Inferior parietal cortex (tissue), 1 donor: ENCODE measurements at regions not wholly inside any gene's neighbourhood (a gene's known extent, or its start where the extent isn't known, plus 50 kb on each side); places are given as distances from the start of the nearest gene placed in this dataset.
"Not testable (repeated sequence)": the region's sequence is repeated elsewhere in the genome, so short reads cannot be mapped to it uniquely, and the experiment has no call there.

Experiments used
- DNase-seq: peaks from one replicate; pipeline ENCODE4 v3.0.0-alpha.2; 2016; ENCODE audit errors: extremely low spot score

DNA sequence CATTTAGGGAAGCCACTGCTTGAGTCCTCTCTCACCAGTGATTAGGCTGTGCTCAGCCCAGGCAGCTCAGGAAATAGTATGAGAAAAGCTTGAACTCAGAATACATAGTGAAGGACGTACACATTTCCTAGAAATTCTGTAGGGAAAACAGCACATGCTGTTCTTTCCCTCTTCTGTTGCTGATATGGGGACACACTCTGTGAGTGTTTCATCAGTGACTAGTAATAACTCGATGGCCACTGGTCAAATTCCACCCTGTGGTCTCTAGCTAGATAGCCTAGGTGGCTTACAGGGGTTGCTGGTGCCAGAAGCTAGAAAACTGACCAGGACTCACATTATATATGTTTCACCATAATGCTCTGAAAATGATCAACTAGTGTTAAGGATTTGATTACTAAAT, 259.8 kb upstream of the SOX4 start:
- no peak for DNase-seq

- no peak for DNase-seq
These were observed 258.9 kb upstream of the SOX4 start for GRCh38 chr6:21334651-21335050.

DNA sequence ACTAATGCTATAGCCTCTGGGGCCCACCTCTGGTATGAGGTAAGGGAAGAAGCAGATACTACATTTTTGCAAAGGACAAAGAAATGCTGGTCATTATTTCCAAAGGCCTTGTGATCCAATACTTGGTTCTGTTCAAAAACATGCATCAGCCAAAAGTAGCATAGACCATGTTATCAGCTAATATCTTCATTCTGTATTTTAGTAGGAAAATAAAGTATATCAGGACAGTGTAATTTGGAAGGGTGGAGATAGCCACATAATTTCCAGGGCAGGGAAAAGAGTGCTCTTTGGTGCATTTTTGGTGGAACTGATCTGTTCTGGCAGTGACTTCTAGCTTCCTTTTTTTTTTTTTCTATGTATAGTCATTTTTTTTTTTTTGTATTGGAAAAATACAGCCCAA, 258.0 kb upstream of the SOX4 start:
- DNase-seq, result no peak

- no peak for DNase-seq
These were observed 256.3 kb upstream of the SOX4 start for GRCh38 chr6:21337263-21337662.

- no peak for DNase-seq
These were observed 253.0 kb upstream of the SOX4 start for GRCh38 chr6:21340573-21340972.

- DNase-seq, result no peak
These were observed 251.6 kb upstream of the SOX4 start for GRCh38 chr6:21341910-21342309.

GRCh38 chr6:21342501-21342900, 251.1 kb upstream of the SOX4 start:
- DNase-seq, result no peak

DNA sequence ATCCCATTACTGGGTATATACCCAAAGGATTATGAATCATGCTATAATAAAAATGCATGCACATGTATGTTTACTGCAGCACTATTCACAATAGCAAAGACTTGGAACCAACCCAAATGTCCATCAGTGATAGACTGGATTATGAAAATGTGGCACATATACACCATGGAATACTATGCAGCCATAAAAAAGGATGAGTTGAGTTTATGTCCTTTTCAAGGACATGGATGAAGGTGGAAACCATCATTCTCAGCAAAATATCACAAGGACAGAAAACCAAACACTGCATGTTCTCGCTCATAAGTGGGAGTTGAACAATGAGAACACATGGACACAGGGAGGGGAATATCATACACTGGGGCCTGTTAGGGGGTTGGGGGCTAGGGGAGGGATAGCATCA, 247.8 kb upstream of the SOX4 start:
- DNase-seq, result not testable (repeated sequence)

- DNase-seq, result no peak
These were observed 245.4 kb upstream of the SOX4 start for GRCh38 chr6:21348146-21348503.

GRCh38 chr6:21348504-21349195, 244.9 kb upstream of the SOX4 start:
- DNase-seq, result no peak

- DNase-seq, result no peak
These were observed 243.7 kb upstream of the SOX4 start for GRCh38 chr6:21349834-21350233.

GRCh38 chr6:21350926-21351325, 242.6 kb upstream of the SOX4 start:
- DNase-seq, result no peak

DNA sequence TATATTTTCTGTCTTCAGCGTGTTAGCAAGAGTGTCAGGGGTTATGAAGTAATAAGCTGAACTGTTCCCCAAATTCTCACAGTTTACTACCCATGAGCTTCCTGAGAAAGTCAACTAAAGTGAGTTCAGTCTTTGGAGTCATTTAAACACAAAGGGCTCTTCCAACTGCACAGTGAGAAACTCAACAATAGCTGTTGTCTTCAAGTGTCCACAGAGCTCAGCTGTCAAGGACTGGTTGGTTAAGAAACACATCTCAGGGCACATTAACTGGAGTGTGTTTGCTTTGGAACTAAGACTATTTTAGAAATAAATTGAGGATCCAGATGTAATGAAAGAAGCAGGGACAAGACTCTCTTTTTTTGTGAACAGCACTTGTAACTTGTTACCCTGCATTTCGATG, 241.4 kb upstream of the SOX4 start:
- DNase-seq, result no peak

DNA sequence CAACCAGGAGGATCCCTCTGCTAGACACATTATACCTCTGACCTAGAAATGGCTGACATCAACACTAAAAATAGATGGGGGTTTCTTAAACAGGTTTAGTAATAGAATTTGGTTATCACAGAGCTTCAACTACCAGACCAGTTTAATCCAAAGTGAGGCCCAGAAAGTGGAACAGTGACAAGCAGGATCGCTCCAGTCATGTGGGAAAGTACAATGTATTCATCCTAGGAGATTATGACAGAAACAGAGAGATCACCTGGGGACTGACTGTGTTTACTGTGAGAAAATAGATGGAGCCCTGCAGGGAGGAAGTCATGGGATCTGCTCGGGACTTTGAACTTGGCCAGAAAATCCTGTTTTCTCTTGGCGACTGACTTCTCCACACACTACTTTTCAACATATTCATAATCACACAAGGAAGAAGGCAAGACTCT, 238.7 kb upstream of the SOX4 start:
- no peak for DNase-seq

DNA sequence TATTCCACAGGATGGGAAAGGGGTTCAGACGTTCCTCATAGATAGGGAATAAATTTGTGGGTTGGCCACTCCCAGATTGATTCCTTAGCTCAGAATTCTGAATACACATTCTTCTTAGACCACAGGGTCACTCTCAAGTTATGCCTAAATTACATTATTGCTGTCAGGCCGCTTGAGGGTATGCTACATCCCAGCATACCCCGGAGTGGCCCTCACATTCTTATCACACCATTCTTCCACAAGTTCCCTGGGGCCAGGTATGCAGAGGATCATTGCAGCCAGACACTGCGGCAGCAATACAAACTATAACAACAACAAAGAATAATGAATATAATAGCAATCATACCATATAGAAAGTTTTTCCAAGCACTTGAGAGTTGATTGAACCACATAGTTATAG, 237.9 kb upstream of the SOX4 start:
- DNase-seq, result no peak

- no peak for DNase-seq
These were observed 236.3 kb upstream of the SOX4 start for GRCh38 chr6:21357262-21357661.

GRCh38 chr6:21359926-21360325, 233.6 kb upstream of the SOX4 start:
- DNase-seq, result no peak

DNA sequence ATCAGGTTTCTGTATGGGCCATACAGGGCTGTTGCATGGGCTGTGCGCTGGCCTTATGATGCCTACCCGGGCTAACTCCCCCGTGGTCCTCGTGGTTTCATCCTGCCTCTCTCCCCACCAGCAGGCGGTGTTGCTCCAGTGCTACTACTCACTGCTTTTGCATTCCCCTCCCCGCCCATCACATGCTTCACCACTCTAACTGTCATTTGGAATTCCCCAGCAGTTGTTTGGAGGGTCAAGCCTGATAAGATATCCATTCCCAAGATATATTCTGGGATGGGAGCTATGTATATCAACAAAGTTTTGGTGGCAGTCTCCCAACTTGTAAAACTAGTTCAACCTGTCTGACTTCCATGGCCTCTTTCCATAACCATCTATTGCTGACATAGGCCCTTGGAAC, 233.2 kb upstream of the SOX4 start:
- no peak for DNase-seq

GRCh38 chr6:21367148-21367547, 226.4 kb upstream of the SOX4 start:
- no peak for DNase-seq

DNA sequence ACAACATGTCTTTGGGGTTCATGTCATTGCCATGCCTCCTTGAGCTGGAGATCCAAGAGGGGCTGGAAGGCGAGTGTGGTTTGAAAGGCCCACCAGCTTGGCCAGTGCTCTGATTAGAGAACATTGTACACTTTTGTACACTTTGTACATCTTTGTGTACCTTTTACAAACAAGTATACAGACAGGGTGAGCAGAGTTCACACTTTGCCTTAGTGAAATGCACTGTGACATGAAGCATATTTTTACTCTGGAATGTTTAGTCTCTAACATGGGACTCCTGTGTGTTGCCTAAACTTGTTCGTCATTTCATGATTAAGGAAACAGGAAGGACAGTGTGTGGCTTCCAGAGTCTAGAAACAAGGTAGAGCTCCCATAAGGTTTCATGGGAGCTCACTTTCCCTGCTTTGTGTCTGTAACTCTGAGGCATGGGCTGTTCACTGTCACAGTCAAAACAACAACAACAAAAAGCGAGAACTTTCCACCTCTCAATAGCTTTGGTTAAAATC, 225.8 kb upstream of the SOX4 start:
- DNase-seq, result no peak

- no peak for DNase-seq
These were observed 222.5 kb upstream of the SOX4 start for GRCh38 chr6:21371061-21371460.

DNA sequence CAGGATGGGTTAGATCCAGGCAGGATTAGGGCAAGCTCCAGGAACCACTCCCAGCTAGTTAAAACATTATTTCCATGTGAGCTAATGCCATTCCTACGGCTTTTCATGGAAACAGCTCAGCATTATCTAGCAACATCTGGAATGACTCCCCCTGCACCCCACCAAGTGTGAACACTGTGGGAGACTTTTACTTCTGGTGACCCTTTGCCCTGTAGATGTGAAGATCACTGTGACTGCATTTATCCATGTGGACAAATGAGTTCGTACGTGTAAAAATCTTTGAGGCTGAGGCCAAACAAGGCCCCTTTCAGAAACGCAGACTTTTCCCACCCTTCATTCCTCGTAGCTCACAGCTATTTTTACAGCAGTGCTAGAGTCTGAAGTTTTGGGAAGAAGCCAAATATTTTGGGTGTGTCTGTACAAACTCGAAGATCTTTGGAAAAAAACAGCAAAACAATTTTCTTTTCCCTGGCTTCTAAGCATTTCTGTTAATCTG, 221.8 kb upstream of the SOX4 start:
- no peak for DNase-seq

GRCh38 chr6:21375151-21376116, 218.1 kb upstream of the SOX4 start:
- DNase-seq, result no peak
